ENCODE measurements at regions not wholly inside any gene's neighbourhood (a gene's known extent, or its start where the extent isn't known, plus 50 kb on each side); places are given as distances from the start of the nearest gene placed in this dataset.

DNA sequence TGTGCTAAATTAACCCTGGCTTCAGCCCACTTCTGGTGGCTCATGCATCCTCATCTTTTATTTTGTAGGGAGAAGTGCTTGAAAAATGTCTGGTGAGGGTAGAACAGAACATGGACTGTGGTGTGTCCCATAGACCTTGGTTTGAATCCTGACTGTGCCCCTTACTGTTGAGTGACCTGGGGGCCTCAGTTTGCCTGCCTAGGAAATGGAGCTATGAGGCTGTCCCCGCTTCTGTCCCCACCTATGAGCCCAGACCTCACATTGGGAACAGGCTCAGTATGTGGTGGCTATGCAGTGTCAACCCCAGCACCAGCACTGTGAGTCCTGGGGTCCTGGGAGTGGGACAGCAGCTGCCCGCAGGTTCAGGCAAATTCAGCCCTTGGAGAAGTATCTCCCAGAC, 186.3 kb upstream of the GSE1 start:
- DNase-seq (ENCODE audit: low spot score), result no peak

DNA sequence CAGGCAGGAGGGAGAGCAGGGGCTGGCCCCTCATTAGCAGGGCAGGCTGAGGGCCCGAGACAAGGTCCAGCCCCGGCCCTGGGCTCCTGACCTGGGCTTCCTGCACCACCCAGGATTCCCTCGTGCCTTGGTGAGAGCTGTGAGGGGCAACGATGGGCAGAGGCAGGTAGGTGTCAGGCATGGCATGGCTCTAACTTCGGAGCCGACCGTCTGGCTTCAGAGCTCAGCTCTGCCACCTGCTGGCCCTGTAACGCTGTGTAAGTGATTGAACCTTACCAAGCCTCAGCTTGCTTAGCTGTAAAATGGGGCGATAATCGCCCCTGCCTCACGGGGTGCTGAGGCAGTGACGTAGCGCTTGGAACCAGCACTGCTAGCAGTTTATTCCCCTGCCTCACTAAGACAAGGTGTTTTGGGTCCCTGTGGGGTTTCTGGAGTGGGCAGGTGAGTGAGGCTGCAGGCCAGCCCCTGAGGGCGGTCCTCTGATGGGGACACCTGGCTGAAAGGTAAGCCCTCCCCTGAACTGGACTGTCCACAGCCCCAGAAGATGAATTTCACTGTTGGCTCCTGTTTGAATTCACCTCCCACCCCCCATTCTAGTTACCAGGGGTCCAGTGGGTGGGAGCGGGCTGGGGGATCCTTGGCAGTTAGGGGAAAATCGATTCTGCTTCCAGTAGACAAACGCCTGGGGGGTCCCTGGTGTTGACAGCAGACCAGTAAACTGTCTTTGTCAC, 184.8 kb upstream of the GSE1 start:
- peak; percentile 61 for DNase-seq (ENCODE audit: low spot score)

DNA sequence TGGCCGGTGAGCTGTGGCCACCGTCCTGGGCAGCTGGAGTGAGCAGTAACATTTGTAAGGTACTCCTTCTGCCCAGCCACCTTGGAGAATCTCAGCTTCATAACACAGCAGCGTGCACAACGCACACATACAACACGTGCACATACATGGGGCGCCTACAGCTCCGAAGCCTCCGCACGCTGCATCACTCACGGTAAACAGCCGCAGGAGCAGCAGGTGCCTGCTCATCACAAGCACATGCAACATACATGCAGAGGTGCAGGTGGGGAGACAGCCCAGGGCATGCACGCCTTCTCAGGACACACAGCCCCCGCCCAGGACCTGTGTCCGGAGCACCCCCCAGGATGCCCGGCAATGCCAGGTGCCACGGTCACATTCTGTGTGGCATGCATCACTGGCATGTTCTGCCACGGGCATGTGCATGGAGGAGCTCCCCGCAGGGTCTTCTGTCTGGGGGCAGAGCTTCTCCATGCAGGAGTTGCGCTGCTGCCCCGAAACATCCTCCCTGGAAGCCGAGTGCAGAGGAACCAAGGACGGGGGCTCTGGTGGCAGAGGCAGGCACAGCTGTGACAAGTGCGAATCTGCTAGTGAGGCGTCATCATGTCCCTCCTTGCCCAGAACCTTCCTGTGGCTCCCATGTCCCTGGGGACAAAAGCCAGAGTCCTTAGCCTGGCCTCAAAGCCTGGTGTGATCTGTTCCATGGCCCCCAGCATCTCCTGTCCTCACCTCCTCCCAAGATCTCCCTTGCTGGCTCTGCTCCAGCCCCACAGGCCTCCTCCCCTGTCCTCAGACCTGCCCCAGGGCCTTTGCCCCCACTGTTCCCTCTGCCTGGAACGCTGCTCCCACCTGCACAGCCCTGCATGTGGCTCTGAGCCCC, 184.0 kb upstream of the GSE1 start:
- no peak for DNase-seq (ENCODE audit: low spot score)

DNA sequence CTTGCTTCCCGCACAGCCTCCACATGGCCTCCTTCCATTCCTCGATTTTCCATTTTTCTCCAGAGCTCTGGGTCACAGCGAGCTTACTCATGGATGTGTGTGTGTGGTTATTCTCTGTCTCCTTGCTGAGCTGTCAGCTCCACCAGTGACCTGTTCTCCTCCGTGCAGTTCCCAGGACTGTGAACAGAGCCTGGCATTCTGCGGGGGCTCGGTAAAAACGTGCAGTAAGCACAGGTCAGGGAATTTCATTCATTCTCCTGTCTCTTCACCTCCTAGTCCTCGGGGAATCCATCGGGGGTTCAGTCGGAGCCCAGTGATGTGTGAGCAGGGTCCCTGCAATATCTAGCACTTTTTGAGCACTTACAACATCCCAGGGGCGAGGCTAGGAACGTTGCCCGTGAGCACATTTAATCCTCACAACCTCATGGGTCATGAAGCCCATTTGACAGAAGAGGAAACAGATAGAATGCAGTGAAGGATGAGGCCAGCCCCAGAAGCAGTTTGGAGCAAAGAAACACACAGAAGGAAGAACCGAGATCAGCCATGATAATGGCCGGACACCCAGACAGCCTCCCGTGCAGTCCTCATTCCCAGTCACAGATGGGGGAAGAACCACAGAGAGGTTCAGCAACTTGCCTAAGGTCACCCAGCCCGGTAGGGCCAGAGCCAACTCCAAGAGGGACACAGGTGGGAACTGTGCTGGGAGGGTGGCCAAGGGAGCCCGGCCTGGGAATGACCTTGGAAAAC, 183.2 kb upstream of the GSE1 start:
- DNase-seq (ENCODE audit: low spot score), result no peak

DNA sequence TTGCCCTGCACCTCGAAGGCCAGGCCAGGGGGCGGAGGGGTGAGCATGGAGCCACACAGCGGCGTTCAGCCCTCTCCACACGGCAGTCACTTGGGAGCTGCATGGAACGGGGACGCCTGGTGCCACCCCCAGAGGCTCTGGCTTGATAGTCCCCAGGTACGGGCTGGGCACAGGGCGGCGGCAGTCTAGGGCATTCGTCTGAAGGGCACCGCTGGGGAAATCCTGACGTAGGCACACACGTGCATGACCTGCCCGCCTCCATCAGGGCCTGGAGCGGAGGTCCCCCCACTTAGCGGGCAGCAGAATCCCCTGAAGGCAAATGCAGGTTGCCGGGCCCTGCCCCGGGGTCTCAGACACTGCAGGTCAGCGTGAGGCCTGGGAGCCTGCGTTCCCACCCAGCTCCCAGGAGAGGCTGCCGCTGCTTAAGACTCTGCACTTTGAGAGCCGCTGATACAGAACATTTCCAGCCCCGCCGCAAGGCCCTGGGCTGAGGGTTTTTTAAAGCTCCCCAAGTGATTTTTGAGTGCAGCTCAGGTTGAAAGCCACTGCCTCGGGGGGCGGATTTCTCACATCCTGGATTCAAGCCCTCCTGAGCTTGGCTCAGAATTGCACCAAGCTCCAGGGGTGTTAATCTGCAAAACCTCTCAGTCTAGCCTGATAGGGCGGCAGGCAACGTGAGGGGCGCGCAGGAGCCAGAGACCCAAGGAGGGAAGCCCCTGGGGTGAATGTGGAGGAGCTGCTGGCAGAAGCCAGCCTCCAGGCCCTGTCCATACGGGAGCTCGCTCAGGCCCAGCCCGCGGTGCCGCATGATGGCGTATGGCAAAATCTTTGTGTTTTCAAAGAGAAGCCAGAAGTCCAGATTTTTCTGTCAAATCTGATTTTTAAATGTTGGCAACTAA, 182.3 kb upstream of the GSE1 start:
- no peak for DNase-seq (ENCODE audit: low spot score)

DNA sequence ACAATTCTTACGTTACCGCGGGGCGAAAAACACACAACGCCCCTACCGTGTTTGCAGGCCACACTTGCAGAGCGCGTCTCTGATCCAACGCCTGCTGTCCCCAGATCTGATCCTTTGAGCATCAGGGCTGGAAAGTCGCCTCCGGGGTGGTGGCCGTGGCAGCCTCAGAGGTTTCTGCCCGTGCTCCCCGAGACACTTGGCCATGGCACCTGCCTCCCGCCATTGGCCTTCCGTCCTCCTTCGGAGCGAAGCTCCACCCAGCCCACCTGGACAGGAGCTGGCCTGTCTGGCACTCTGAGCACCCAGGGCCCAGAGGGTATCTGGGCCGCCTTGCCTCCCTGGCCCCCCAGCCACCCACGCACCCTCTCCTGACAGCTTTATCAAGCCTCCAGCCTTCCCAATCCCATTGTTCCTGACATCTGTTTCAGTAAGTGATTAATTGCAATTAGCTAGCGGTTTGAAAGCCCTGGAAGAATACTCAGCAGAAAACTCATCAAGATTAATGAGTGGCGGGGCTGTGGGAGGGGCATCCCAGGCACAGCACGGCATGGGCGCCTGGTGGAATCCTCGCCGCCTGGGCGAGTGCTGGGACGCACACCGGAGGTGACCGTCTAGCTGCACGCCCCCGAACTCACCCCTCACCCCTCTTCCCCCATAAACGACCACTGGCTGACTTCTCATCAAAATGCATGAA, 181.5 kb upstream of the GSE1 start:
- DNase-seq (ENCODE audit: low spot score), result no peak

DNA sequence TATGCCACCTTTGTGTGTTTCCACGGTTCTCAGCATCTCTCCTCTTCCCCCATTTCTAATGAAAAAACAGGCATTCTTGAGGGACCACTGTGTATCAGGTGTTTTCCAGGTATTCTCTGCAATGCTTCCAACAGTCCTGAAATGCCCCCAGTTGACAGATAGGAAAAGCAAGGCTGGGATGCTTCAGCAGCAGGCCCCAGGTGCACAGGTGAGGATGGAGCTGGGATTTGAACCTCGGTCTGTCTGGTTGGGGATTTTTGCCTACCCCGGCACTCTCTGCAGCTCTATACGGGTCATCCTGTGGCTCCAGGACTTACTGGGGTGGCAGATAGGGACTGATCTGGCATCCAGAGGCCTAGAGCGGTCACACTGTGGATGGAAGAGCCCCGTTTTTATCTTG, 180.5 kb upstream of the GSE1 start:
- DNase-seq (ENCODE audit: low spot score), result no peak

DNA sequence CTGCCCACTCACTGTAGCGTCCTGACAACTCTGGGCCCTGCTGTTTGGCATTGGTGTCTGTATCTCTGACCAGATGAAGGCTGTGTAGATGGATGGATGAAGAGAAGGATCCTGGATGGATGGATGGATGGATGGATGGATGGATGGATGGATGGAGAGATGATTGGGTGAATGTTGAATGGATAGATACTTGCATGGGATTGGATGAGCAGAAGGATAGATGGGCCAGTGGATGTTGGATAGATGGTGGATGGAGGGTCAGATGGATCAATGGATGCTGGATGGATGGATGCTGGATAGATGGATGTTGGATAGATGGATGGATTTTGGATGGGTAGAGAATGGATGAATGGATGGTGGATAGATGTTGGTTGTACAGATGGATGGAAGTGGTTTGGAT, 179.6 kb upstream of the GSE1 start:
- DNase-seq (ENCODE audit: low spot score), result no peak

DNA sequence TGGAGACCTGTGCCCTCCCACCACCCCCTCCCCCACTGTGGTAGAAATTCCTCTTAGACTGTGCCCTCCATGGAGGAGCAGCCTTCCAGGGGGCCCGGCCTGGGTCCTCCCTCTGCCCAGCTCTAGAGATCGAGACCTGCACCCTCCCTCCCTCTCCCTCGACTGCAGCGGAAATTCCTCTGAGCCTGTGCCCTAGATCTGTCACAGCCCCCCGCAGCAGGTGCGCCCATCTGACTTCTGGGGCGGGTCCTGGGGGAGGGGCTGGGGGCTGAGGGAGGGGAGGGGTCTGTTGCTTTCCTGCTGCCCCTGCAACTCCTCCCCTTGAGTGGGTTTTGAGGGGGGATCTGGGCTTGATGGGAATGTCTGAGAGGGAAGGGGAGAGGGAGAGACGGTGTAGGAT, 177.8 kb upstream of the GSE1 start:
- DNase-seq (ENCODE audit: low spot score), result no peak

DNA sequence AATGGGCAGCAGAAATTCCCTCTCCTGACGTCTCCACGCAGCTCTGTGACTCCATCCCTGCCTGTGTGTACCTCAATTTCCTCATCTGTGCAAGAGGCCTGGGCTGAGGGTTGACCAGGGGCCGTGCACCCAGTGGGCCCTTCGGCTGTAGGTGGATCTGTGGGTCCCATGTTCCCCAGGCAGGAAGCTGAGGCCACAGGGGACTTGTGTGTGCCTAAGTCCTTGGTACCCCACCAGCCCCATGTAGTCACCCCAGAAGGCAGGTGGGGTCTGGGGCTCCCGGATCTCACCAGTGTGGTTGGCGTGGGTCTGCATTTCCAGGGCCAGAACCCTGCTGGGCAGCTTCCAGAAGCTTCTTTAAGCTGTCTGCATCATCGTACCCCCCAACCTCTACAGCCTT, 177.4 kb upstream of the GSE1 start:
- no peak for DNase-seq (ENCODE audit: low spot score)

DNA sequence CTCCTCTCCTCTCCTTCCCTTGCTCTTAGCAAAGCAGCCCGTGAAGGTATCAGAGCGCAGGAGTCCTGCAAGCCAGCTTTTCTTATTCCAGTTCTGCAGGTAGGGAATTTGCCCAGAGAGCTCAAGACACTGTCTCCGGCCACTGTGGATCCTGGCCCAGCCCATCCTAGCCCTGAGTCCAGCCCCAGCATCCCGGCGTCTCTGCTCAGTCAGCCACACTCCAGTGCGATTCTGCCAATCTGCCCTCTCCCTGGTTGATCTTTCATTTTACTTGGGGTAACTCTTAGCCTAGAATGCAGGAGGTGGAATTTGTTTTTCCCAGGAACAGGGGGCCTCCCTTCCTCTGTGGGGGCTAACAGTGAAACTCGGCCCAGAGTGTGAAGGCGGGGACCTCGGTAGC, 176.9 kb upstream of the GSE1 start:
- DNase-seq (ENCODE audit: low spot score), result no peak

DNA sequence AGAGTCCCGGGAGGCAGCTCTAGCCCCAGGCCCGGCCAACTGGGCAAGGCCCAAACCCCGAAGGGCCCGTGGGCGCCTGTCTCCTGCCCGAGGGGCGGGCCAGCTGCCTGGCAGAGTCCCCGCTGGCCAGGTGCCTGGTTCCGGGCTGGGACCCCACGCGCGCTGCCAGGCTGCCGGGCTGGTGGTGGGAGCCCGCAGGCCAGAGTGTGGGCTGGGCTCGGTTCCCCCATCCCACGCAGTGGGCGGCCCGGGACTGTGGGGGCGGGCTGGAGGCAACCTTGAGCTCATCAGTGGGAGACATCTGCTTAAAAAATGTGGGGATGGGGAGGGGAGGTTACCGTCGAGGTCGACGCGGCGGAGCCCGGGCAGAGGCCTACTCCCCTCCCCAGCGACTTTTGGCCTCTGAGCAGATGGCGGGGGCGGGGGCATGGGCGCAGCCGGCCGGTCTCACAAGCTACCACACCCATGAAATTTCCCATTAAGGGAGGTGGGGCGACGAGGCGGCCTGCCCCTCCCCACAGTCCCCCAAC, 176.4 kb upstream of the GSE1 start:
- no peak for DNase-seq (ENCODE audit: low spot score)

DNA sequence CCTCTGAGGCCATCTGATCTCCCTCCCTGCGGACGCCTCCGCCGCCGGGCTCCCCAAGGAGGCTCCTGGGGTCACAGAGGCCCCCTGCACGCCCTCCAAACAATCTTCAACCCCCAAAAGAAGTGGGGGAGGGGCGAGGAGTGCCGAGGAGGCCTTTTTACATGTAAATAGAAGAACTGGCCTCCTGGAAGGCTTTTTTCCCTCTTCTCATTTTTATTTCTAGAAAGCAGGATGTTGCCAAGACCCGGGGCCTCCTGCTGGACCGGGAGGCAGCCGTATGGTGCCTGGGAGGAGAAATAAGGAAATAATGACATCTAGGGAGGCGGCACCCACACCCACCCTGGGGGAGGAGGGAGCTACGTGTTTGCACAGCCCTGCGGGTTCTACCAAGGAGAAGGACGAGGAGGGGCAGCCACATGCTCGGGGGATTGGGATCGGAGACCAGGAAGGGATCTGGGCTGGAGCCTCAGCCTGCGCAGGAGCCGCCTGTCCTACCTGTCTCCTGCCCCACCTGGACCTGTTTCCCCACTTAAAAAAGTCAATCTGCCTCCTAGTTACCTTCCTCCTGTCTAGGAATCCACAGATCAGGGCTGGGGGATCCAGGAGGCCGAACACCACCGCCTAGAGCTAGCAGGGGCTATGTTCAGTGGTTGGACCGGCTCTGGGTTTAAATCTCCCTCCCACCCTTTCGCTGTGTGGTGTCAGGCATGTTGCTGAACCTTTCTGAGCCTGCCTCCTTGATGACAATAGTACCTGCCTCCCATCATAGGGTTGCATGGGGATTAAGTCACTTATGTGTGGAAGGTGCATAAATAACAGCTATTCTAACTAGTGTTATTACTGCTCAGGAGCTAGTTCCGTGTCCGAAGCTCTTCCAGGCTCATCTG, 175.7 kb upstream of the GSE1 start:
- DNase-seq (ENCODE audit: low spot score), result no peak

DNA sequence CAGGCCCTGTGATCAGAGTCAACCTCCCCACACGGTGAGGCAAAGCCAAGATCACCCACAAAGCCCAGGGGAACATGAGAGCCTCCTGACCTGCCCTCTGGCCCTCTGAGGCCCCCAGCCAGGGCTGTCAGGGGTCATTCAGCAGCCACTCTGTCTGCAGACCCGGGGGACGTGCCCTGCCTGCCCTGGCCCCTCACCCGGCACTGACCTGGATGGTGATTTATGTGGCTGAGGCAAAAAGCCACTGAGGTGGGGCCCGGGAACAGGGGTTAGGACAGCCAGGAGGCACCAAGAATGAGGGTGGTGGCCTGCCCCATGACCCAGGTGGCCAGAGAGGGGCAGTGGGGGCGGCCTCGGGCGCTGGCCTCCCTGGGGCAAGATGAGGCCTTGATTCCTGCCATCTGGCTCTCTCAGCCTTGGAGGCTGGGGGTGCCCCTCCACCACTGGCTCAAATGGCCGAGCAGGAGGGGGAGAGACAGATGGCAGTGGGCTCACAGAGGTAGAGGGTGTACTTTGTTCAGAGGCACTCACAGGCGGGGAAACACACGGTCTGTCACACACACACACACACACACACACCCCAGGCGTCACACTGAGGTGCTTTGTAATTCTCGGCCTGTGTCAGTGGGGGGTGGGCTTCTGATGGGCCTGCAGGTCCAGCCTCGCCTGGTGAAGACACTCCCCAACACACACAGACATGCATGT, 174.0 kb upstream of the GSE1 start:
- no peak for DNase-seq (ENCODE audit: low spot score)

DNA sequence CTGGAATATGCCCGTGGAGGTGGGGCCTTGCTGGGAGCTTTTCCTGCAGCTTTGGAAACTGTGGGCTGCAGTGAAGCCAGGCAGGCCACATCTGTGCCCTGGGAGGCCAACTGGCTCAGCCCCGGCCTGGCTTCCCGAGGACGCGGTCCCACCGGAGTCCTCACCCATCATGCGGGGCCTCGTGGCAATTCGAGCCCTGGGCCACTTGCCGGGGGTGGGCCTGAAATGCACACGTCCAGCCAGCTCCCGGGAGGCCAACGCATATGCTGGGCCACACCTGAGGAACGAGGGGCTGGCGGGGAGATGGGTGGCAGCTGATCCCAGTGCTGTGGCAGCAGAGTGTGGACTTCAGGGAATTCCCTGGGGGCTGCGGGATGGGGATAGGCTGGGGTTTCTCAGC, 172.4 kb upstream of the GSE1 start:
- DNase-seq (ENCODE audit: low spot score), result no peak

DNA sequence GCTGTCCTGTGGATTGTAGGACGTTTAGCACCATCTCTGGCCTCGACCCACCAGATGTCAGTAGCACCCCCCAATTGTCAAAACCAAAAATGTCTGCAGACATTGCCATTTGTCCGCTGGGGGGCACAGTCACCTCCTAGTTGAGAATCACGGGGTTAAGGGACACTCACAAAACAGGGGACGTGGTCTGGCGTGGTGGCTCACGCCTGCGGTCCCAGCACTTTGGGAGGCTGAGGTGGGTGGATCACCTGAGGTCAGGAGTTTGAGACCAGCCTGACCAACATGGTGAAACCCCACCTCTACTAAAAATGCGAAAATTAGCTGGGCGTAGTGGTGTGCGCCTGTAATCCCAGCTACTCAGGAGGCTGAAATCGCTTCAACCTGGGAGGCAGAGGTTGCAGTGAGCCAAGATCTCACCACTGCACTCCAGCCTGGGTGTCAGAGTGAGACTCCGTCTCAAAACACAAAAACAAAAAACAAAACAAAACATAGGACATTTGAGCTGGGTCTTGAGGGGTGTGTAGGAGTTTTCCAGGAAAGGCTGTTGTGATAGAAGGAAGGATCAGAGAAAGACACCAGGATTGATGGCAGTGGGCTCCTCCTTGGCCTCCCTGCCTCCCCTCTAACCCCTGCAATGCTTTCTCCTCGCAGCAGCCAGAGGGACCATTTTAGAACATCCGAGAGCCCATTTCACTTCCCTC, 171.8 kb upstream of the GSE1 start:
- DNase-seq (ENCODE audit: low spot score), result no peak

DNA sequence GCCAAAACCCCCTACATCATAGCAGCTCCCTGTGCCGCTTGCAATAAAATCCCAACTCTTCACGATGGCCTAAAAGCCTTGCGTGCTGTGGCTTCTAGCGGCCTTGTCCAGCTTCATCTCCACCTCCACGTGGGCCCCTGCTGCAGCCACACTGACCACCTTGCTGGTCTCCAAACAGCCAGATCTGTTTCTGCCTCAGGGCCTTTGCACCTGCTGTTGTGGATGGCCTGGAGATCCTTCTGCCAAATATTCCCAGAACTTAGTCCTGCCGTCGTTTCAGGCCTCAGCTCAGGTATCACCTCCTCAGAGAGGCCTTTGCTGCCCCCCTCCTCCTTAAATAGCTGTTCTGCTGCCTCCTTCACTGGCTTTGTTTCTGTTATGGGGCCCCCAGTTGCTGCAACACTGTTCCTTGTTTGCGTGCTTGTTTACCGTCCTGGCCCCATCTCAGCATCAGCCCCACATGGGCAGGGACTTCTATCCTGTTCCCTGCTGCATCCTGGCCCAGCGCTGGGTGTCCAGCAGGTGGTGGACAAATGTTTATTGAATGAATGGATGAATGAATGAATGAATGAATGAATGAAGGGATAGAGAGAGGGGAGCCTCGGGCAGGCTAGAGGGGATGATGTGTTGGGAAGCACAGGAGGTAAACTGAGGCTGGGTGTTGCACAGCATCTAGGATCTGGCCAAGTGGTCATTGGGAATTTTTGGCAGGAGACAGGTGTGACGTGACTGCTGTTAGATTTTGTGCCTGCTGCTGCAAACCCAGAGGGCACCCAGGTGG, 171.0 kb upstream of the GSE1 start:
- no peak for DNase-seq (ENCODE audit: low spot score)

DNA sequence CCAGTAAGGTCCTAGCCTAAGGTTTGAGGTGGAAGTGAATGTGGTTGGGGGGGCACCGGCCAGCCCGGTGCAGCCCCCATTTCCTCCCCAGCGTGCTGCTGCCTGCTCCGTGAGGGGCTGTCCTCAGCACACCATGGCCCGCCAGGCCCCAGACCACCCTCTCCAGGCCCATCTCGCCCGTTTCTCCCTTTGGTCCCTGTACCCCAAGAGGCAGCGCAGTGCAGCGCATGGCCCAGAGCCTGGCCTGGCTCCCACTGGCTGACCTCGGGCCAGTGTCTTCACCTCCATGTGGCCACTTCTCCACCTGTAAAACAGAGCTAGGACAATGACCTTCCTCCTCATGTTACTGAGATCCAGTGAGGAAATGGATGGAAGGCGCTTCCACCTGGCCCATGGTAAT, 170.0 kb upstream of the GSE1 start:
- DNase-seq (ENCODE audit: low spot score), result no peak

Data from CD4-positive, alpha-beta T cell treated with Interleukin-2 at 100 ng/mL for 4 hours (primary cell).